CD4-positive, alpha-beta memory T cell (primary cell): ENCODE measurements at regions not wholly inside any gene's neighbourhood (a gene's known extent, or its start where the extent isn't known, plus 50 kb on each side); places are given as distances from the start of the nearest gene placed in this dataset.
"Not testable (repeated sequence)": the region's sequence is repeated elsewhere in the genome, so short reads cannot be mapped to it uniquely, and the experiment has no call there.

Experiments
- CTCF ChIA-PET: fragments of 350-600 bp; sonication (Branson Sonifier 250); formaldehyde crosslinking; loops from one replicate; lab custom pipeline; 2021; ENCODE audit warnings: inconsistent platforms; ENCODE audit not compliant: partially characterized antibody; lab: Charles Lee
- POLR2A ChIA-PET: fragments of 350-600 bp; sonication (Branson Sonifier 250); formaldehyde crosslinking; loops from one replicate; lab custom pipeline; 2021; ENCODE audit not compliant: partially characterized antibody; lab: Charles Lee
- DNase-seq, 5 donors: peaks; one replicate each; pipeline versions ENCODE4 v3.0.0 to v3.0.0-alpha.2; 2020 to 2022; ENCODE audit warnings: mixed read lengths in 1 of 5
- H3K27ac ChIP-seq: one replicate; pipeline ENCODE4 v1.7.0; 2013; ENCODE audit warnings: low read depth, low read length
- H3K27me3 ChIP-seq: 2 replicates; pipeline ENCODE4 v1.7.0; 2013; ENCODE audit warnings: mild to moderate bottlenecking, low read length, moderate library complexity; ENCODE audit not compliant: insufficient read depth
- H3K36me3 ChIP-seq: 2 replicates; pipeline ENCODE4 v1.7.0; 2013; ENCODE audit warnings: mild to moderate bottlenecking, low read length, moderate library complexity; ENCODE audit not compliant: insufficient read depth
- H3K4me1 ChIP-seq: 2 replicates; pipeline ENCODE4 v1.7.0; 2013; ENCODE audit warnings: mild to moderate bottlenecking, low read length, moderate library complexity; ENCODE audit not compliant: insufficient read depth
- H3K4me3 ChIP-seq, 2 donors: one replicate each; pipeline ENCODE4 v1.7.0; 2013; ENCODE audit warnings: low read length in 2 of 2, mild to moderate bottlenecking in 1 of 2
- H3K9me3 ChIP-seq, 2 donors: one replicate each; pipeline ENCODE4 v1.7.0; 2013; ENCODE audit warnings: low read length in 2 of 2, control low read depth in 1 of 2; ENCODE audit not compliant: control insufficient read depth in 1 of 2
- H3K27ac Mint-ChIP-seq, 7 donors: one replicate each; pipeline ENCODE4 v1.8.0; 2020 to 2021; ENCODE audit warnings: mixed read lengths in 7 of 7, mild to moderate bottlenecking in 6 of 7, inconsistent platforms in 3 of 7, moderate library complexity in 3 of 7
- H3K27me3 Mint-ChIP-seq, 2 donors: one replicate each; pipeline ENCODE4 v1.8.0; 2020 to 2021; ENCODE audit warnings: mixed read lengths in 2 of 2
- H3K36me3 Mint-ChIP-seq, 2 donors: one replicate each; pipeline ENCODE4 v1.8.0; 2020 to 2021; ENCODE audit warnings: mixed read lengths in 2 of 2, inconsistent platforms in 1 of 2, mild to moderate bottlenecking in 1 of 2
- H3K4me1 Mint-ChIP-seq, 4 donors: one replicate each; pipeline ENCODE4 v1.8.0; 2020 to 2021; ENCODE audit warnings: mixed read lengths in 4 of 4, mild to moderate bottlenecking in 1 of 4
- H3K4me3 Mint-ChIP-seq, 8 donors: one replicate each; pipeline ENCODE4 v1.8.0; 2020 to 2021; ENCODE audit warnings: mixed read lengths in 8 of 8, mild to moderate bottlenecking in 7 of 8, moderate library complexity in 6 of 8, inconsistent platforms in 3 of 8
- H3K9me3 Mint-ChIP-seq, 8 donors: one replicate each; pipeline ENCODE4 v1.8.0; 2020 to 2021; ENCODE audit warnings: mixed read lengths in 8 of 8, mild to moderate bottlenecking in 5 of 8, inconsistent platforms in 3 of 8, moderate library complexity in 1 of 8
- intact Hi-C: fragments of 100-400 bp; cut with micrococcal nuclease; formaldehyde crosslinking; loops from one replicate; pipeline ENCODE4 v1.15.1; 2023

- Mint-ChIP-seq H3K9me3 (peaks cover 0 to 18% (median 11%) of the 10 kb centered on the region in 8 donors), H3K27ac (no peak overlapping the region), H3K4me3 (no peak overlapping the region), H3K27me3 (peaks cover 14 to 45% of the 10 kb centered on the region in 2 donors), H3K36me3 (peaks cover 0 to 7% of the 10 kb centered on the region in 2 donors), H3K4me1 (no peaks in the 10 kb centered on the region)
- Histone ChIP-seq H3K4me1 (no peaks in the 10 kb centered on the region), H3K4me3 (no peak overlapping the region), H3K27me3 (peaks cover 10% of the 10 kb centered on the region), H3K27ac (no peak overlapping the region), H3K36me3 (no peaks in the 10 kb centered on the region), H3K9me3 (no peaks in the 10 kb centered on the region)
- CTCF ChIA-PET = no interaction called here
- DNase-seq = no peak
- intact Hi-C loops = no loop called here
- POLR2A ChIA-PET = no interaction called here
Observed at GRCh38 chr1:38481871-38482826, 377.4 kb downstream of the RRAGC start.

- H3K27ac ChIP-seq, DNase-seq, H3K36me3 Mint-ChIP-seq, intact Hi-C loops, H3K4me3 ChIP-seq, H3K9me3 ChIP-seq, H3K4me1 Mint-ChIP-seq, POLR2A ChIA-PET, H3K27me3 ChIP-seq, H3K36me3 ChIP-seq, H3K4me1 ChIP-seq, H3K27ac Mint-ChIP-seq, H3K4me3 Mint-ChIP-seq: not testable (repeated sequence)
- H3K27me3 Mint-ChIP-seq = peaks cover 23 to 40% of the 10 kb centered on the region in 2 donors
- CTCF ChIA-PET = interaction anchor here (1.0 kb wide), 1 partner anchor 11 kb away, joined by 4 read pairs; no protein-coding TSS in a partner anchor
- H3K9me3 Mint-ChIP-seq = peaks cover 0 to 18% (median 10%) of the 10 kb centered on the region in 8 donors
Observed at GRCh38 chr1:38479662-38480061, 379.9 kb downstream of the RRAGC start.

- Histone ChIP-seq H3K27ac (no peak overlapping the region), H3K36me3 (no peaks in the 10 kb centered on the region), H3K9me3 (no peaks in the 10 kb centered on the region), H3K4me1 (no peaks in the 10 kb centered on the region), H3K27me3 (peaks cover 10% of the 10 kb centered on the region), H3K4me3 (no peak overlapping the region)
- ChIA-PET CTCF (no interaction called here), POLR2A (no interaction called here)
- DNase-seq = no peak
- peaks cover 0 to 18% (median 10%) of the 10 kb centered on the region in 8 donors for H3K9me3 Mint-ChIP-seq
- intact Hi-C loops = no loop called here
- no peak overlapping the region for H3K4me3 Mint-ChIP-seq
- H3K36me3 Mint-ChIP-seq = peaks cover 0 to 7% of the 10 kb centered on the region in 2 donors
- peaks cover 0 to 8% (median 6%) of the 10 kb centered on the region in 4 donors for H3K4me1 Mint-ChIP-seq
- no peak overlapping the region for H3K27ac Mint-ChIP-seq
- H3K27me3 Mint-ChIP-seq = peaks cover 29 to 43% of the 10 kb centered on the region in 2 donors
Observed at GRCh38 chr1:38477811-38478210, 381.8 kb downstream of the RRAGC start.

- POLR2A ChIA-PET = interaction anchor here (0.8 kb wide), 1 partner anchor 133 kb away, joined by 3 read pairs; no protein-coding TSS in a partner anchor
- Histone ChIP-seq H3K9me3 (no peaks in the 10 kb centered on the region), H3K27me3 (peaks cover 13% of the 10 kb centered on the region), H3K36me3 (no peaks in the 10 kb centered on the region), H3K4me1 (no peaks in the 10 kb centered on the region), H3K27ac (no peak overlapping the region), H3K4me3 (no peak overlapping the region)
- no peak overlapping the region for H3K4me3 Mint-ChIP-seq
- H3K27me3 Mint-ChIP-seq = peaks cover 32 to 48% of the 10 kb centered on the region in 2 donors
- intact Hi-C loops = no loop called here
- DNase-seq = no peak
- H3K36me3 Mint-ChIP-seq = peaks cover 0 to 7% of the 10 kb centered on the region in 2 donors
- H3K9me3 Mint-ChIP-seq = peaks cover 0 to 18% (median 10%) of the 10 kb centered on the region in 8 donors
- H3K27ac Mint-ChIP-seq = no peak overlapping the region
- peaks cover 0 to 8% (median 6%) of the 10 kb centered on the region in 4 donors for H3K4me1 Mint-ChIP-seq
- CTCF ChIA-PET = no interaction called here
Observed at GRCh38 chr1:38476850-38477178, 382.8 kb downstream of the RRAGC start.

- no peaks in the 10 kb centered on the region for H3K9me3 ChIP-seq
- no peak overlapping the region for H3K4me3 ChIP-seq
- H3K27me3 ChIP-seq = peaks cover 13% of the 10 kb centered on the region
- ChIA-PET POLR2A (interaction anchor here (0.8 kb wide), 1 partner anchor 133 kb away, joined by 3 read pairs; no protein-coding TSS in a partner anchor), CTCF (no interaction called here)
- intact Hi-C loops = no loop called here
- H3K4me3 Mint-ChIP-seq = no peak overlapping the region
- peaks cover 34 to 46% of the 10 kb centered on the region in 2 donors for H3K27me3 Mint-ChIP-seq
- H3K27ac Mint-ChIP-seq = no peak overlapping the region
- peaks cover 0 to 7% of the 10 kb centered on the region in 2 donors for H3K36me3 Mint-ChIP-seq
- DNase-seq = no peak
- H3K9me3 Mint-ChIP-seq = peaks cover 0 to 18% (median 11%) of the 10 kb centered on the region in 8 donors
- peaks cover 0 to 8% (median 6%) of the 10 kb centered on the region in 4 donors for H3K4me1 Mint-ChIP-seq
- no peak overlapping the region for H3K27ac ChIP-seq
- no peaks in the 10 kb centered on the region for H3K4me1 ChIP-seq
- H3K36me3 ChIP-seq = no peaks in the 10 kb centered on the region
Observed at GRCh38 chr1:38476111-38476849, 383.3 kb downstream of the RRAGC start.

- no peaks in the 10 kb centered on the region for H3K4me1 ChIP-seq
- H3K4me3 ChIP-seq = no peak overlapping the region
- no peak for DNase-seq
- ChIA-PET CTCF (no interaction called here), POLR2A (no interaction called here)
- intact Hi-C loops = no loop called here
- H3K27me3 ChIP-seq = peaks cover 13% of the 10 kb centered on the region
- H3K27ac ChIP-seq = no peak overlapping the region
- H3K4me3 Mint-ChIP-seq = no peak overlapping the region
- no peak overlapping the region for H3K27ac Mint-ChIP-seq
- peaks cover 0 to 7% of the 10 kb centered on the region in 2 donors for H3K36me3 Mint-ChIP-seq
- no peaks in the 10 kb centered on the region for H3K36me3 ChIP-seq
- peaks cover 35 to 47% of the 10 kb centered on the region in 2 donors for H3K27me3 Mint-ChIP-seq
- H3K4me1 Mint-ChIP-seq = peaks cover 0 to 8% (median 6%) of the 10 kb centered on the region in 4 donors
- H3K9me3 ChIP-seq = no peaks in the 10 kb centered on the region
- peaks cover 0 to 22% (median 12%) of the 10 kb centered on the region in 8 donors for H3K9me3 Mint-ChIP-seq
Observed at GRCh38 chr1:38475624-38476005, 384.0 kb downstream of the RRAGC start.
